NOMO-1 treated with dmso at 0.1 percent for 144 hours (cell line): ENCODE measurements at regions not wholly inside any gene's neighbourhood (a gene's known extent, or its start where the extent isn't known, plus 50 kb on each side); places are given as distances from the start of the nearest gene placed in this dataset.

Source experiments
- DNase-seq: peaks from one replicate; lab custom pipeline; 2025; ENCODE audit not compliant: unreplicated experiment; lab: John Stamatoyannopoulos, UW

DNA sequence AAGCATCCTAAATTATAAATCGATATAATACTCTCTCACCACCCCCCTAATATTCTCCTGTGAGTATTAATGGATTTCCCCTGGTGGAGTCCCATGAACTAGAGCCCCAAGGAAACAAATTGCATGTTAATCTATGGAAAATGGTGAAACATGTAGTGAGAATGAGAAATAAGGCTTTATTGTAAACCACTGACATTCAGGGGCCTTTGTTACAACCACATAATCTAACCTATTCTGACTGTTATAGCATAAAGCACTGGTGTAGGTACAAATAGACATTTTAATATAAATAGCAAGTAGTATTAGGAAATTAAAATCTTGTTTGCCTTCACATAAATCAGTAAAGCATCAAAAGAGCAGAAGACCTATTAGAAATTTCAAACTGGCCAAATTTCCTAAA is 65.3 kb upstream of the TLK1 start:
- DNase-seq, result no peak

DNA sequence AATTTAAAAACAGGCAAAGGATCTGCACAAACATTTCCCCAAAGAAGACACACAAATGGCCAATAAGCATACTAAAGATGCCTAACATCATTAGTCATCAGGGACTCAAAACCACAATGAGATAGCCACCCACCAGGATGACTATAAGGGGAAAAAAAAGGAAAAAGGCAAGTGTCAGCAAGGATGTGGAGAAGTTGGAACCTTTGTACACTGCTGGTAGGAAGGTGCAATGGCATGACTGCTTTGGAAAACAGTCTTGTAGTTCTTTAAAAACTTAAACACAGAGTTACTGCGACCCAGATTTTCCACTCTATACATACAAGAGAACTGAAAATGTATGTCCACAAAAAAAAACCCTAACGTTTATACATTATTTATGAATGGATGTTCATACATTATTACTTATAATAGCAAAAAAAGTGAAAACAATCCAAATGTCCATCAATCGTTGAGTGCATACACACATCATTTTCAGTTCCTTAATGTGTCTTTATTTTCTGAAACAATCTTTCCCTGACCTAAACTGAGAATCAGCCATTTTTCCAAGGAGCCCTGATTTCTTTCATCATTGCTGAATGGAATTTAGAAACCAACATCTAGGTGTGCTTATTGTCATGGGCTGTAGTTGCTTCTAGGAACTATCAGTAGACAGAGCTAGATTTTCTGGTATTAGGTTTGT is 64.7 kb upstream of the TLK1 start:
- DNase-seq, result no peak

DNA sequence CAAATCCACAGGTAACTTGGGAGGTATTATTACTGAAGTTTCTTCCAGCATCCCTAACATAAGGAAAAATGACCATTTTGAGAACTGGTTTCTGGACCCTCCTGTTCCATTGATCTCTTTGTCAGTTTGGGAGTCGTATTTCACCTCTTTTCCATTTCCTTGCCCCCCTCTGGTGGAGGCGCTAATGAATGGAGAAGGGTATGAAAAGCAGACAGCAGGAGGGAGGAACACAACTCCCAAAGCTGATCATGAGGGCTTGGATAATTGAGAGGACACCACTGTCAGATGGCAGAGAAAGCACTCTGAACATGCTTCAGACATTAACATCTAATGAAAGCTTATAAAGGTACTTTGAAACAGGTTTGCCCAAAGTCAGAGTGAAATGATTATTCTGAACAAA is 56.6 kb upstream of the TLK1 start:
- DNase-seq, result no peak

DNA sequence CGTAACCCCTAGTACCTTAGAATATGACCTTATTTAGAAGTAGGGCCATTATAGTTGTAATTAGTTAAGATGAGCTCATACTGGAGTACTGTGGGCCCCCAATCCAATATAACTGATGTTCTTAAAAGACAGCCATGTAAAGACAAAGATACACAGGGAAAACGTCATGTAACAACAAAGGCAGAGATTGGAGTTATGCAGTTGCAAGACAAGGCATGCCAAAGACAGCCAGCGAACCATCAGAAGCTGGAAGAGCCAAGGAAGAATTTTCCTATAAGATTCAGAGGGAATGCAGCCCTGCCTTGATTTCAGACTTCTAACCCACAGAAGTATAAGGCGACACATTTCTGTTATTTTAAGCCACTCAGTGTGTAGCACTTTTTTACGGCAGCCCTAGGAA is 55.9 kb upstream of the TLK1 start:
- DNase-seq, result no peak

DNA sequence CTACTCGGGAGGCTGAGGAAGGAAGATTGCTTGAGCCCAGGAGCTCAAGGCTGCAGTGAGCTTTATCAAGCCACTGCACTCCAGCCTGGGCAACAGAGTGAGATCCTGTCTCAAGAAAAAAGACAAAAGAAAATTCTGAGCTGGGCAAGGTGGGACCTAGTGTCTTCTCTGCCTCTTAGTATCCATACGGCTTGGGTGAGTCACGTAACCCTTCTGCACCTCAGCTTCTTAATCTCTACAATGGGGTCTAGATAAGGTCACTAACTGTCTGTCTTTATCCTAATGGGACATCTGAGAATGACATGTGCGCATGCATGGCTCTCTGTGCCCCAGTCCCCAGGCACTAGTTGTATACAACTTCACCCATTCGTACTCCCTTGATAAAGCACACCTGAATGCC is 53.4 kb upstream of the TLK1 start:
- no peak for DNase-seq

DNA sequence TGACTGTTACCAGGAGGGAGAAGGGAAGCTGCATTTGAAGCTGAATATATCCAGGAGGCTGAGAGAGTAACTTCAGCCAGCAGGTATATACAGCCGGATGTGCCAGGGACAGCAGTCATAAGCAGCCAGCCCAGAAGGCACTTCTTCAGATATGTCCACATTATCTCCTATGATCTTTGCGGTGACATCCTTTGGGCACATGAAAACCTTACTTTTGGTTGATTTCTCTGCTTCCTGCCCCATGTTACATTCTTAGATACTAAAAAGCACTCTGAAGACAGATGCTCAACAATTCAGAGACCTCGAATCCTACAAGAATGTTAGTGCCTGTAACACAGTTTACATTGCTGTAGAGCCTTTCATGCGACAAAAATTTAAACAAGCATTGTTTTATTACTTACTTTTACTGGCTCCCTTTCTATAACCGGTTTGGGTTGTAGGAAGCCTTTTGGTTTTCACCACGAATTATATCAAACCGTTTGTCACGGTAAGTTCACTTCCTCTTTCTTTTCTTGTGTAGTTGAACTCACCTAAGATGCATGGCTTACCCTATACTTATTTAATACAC is 50.3 kb upstream of the TLK1 start:
- DNase-seq, result peak; percentile 37
